Gastrocnemius medialis (tissue), 4 donors: ENCODE measurements at regions not wholly inside any gene's neighbourhood (a gene's known extent, or its start where the extent isn't known, plus 50 kb on each side); places are given as distances from the start of the nearest gene placed in this dataset.

Experiments
- CTCF ChIP-seq, 5 experiments: fragments of 450-650 bp in 3 of 5; fragments of 200-600 bp in 2 of 5; sonication (generic) in 2 of 5; IDR thresholded peaks in 4 of 5; conservative IDR thresholded peaks in 1 of 5; 1 replicate in 4 of 5; 2 replicates in 1 of 5; pipeline ENCODE4 v1.5.1; 2016 to 2019; ENCODE audit warnings: antibody characterized with exemption in 5 of 5, mild to moderate bottlenecking in 3 of 5, moderate library complexity in 3 of 5
- POLR2A ChIP-seq, 2 donors: fragments of 450-650 bp; IDR thresholded peaks; one replicate each; pipeline ENCODE4 v1.6.1; 2017; ENCODE audit warnings: antibody characterized with exemption in 2 of 2, mild to moderate bottlenecking in 2 of 2, moderate library complexity in 2 of 2

GRCh38 chr13:91203430-91203829 lies 144.1 kb upstream of the MIR17HG start:
- TF ChIP-seq CTCF (IDR thresholded peaks at IDR 0.05 in 4 of 5, conservative IDR thresholded peaks at IDR 0.05 in 1 of 5) = no peak
- no peak for TF ChIP-seq POLR2A (IDR thresholded peaks at IDR 0.05)
